OCI-LY1 (cell line): ENCODE measurements at regions not wholly inside any gene's neighbourhood (a gene's known extent, or its start where the extent isn't known, plus 50 kb on each side); places are given as distances from the start of the nearest gene placed in this dataset.

Experiments used
- CTCF ChIP-seq: fragments of 200-600 bp; sonication (generic), shearing (Covaris generic); IDR thresholded peaks from 2 replicates; pipeline ENCODE4 v1.5.1; 2017; ENCODE audit warnings: mild to moderate bottlenecking, antibody characterized with exemption, low read length, moderate library complexity, mixed read lengths
- EZH2 ChIP-seq: fragments of 200-600 bp; sonication (generic), shearing (Covaris generic); IDR thresholded peaks from 2 replicates; pipeline ENCODE4 v1.8.0; 2017; ENCODE audit warnings: borderline replicate concordance, mixed run types, mild to moderate bottlenecking, antibody characterized with exemption, low read length, moderate library complexity, mixed read lengths

- TF ChIP-seq CTCF (no peak), EZH2 (no peak)
Observed at GRCh38 chr1:98049370-98050135, 128.7 kb upstream of the DPYD start.
